ENCODE measurements at regions not wholly inside any gene's neighbourhood (a gene's known extent, or its start where the extent isn't known, plus 50 kb on each side); places are given as distances from the start of the nearest gene placed in this dataset.
"Not testable (repeated sequence)": the region's sequence is repeated elsewhere in the genome, so short reads cannot be mapped to it uniquely, and the experiment has no call there.

GRCh38 chr7:70886547-70886946 is 245.4 kb upstream of the GALNT17 start:
- no peak for TF ChIP-seq CTCF (IDR thresholded peaks at IDR 0.05; ENCODE audit: insufficient read depth, low read depth, low read length, missing control alignments)
- no peak overlapping the region for H3K4me3 ChIP-seq (ENCODE audit: low read length)
- no peak for DNase-seq (ENCODE audit: low read depth)

- TF ChIP-seq CTCF (IDR thresholded peaks at IDR 0.05; ENCODE audit: insufficient read depth, low read depth, low read length, missing control alignments) = no peak
- H3K4me3 ChIP-seq (ENCODE audit: low read length) = no peak overlapping the region
- DNase-seq (ENCODE audit: low read depth) = no peak
Measured at GRCh38 chr7:70887186-70887585, 244.8 kb upstream of the GALNT17 start.

DNA sequence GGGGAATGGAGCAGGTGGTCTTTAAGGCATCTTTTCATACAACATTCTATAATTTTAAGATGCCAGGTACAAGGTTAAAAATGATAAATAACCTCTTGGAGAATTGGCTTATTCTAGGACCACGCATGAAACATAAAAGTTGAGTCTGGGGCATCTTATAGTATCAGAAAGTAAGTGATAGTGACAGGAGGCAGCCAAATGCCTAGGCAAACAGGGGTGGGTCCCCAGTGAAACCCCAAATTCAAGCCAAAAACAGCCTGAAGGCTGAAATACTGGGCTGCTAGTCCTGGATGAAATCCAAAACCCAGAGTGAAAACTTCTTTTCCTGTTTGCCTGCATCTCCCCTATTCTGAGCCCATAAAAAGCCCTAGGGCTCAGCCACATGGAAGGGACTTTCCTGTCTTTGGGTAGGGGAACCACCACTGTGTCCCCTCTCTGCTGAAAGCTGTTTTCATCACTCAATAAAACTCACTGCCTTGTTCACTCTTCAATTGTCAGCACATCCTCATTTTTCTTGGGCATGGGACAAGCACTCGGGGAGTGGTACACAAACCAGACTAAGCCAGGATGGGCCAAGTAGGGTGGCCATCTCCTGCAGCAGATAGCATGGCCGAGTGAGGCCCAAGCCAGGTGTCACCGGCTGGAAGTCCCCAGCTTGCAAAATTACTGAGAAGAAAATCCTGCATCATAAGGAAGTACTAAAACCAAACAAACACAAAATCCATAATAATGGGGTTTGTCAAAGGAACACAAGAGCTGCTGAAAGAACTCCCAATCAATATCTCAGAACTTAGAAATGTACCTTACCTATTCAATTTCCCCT is 241.6 kb upstream of the GALNT17 start:
- no peak overlapping the region for H3K4me3 ChIP-seq (ENCODE audit: low read length)
- DNase-seq (ENCODE audit: low read depth) = no peak
- no peak for TF ChIP-seq CTCF (IDR thresholded peaks at IDR 0.05; ENCODE audit: insufficient read depth, low read depth, low read length, missing control alignments)

GRCh38 chr7:70893422-70893821 is 238.5 kb upstream of the GALNT17 start:
- no peak for TF ChIP-seq CTCF (IDR thresholded peaks at IDR 0.05; ENCODE audit: insufficient read depth, low read depth, low read length, missing control alignments)
- no peak overlapping the region for H3K4me3 ChIP-seq (ENCODE audit: low read length)

DNA sequence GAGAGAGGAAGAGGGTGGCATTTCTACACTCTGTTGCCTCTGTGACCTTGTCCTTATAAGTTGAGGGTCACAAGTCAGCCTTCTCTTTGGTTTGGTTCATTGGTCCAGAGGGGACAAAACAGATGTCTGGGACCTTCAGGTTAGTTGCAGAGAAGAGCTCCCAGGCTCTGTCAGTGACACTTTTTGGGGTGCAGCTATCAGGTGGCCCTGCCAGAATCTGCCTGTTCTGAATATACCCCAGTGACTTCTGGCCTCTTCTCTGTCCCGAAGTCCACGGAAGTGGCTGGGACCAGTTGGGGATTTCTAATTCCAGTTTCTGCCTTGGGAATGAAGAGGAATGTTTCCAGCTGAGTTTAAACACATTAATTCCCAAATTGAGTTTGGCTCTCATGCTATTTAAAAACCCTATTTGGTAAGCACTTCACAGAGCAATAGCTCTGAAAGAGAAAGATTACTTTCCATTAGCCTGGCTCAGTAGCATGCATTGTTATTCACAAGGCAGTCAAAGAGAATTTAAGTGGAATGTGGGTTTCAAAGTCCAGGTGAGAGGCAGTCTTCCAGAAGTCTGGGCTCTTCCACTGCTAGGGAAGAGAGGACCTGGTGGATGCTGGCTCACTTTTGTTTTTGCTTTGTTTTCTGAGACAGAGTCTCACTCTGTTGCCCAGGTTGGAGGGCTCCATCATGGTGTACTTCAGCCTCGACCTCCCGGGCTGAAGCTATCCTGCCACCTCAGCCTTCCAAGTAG is 237.8 kb upstream of the GALNT17 start:
- TF ChIP-seq CTCF (IDR thresholded peaks at IDR 0.05; ENCODE audit: insufficient read depth, low read depth, low read length, missing control alignments) = no peak
- DNase-seq (ENCODE audit: low read depth) = no peak
- H3K4me3 ChIP-seq (ENCODE audit: low read length) = no peak overlapping the region

More at GRCh38 chr7:70893422-70893821, 238.5 kb upstream of the GALNT17 start:
- no peak for DNase-seq (ENCODE audit: low read depth)

- DNase-seq (ENCODE audit: low read depth) = no peak
- H3K4me3 ChIP-seq (ENCODE audit: low read length) = no peak overlapping the region
- no peak for TF ChIP-seq CTCF (IDR thresholded peaks at IDR 0.05; ENCODE audit: insufficient read depth, low read depth, low read length, missing control alignments)
Measured at GRCh38 chr7:70894799-70895198, 237.1 kb upstream of the GALNT17 start.

GRCh38 chr7:70895337-70896200 is 236.4 kb upstream of the GALNT17 start:
- DNase-seq (ENCODE audit: low read depth); H3K4me3 ChIP-seq (ENCODE audit: low read length): not testable (repeated sequence)
